IMR-90 (cell line): ENCODE measurements at regions not wholly inside any gene's neighbourhood (a gene's known extent, or its start where the extent isn't known, plus 50 kb on each side); places are given as distances from the start of the nearest gene placed in this dataset.

Experiments
- ATAC-seq: fragments of 200-7000 bp; cut with Tn5 transposase; 2 replicates; pipeline ENCODE4 v1.9.1; 2020; ENCODE audit warnings: low read depth, mild to moderate bottlenecking, moderate library complexity
- BruUV-seq: library from RNA; stranded (reverse); fragments of 400-500 nt; replicated peaks from 2 replicates; lab custom pipeline; 2021; lab: Mats Ljungman, UMichigan
- CTCF ChIA-PET: fragments of 300-600 bp; formaldehyde crosslinking; extraction: SDS; loops from one replicate; lab custom pipeline; 2021; ENCODE audit warnings: antibody characterized with exemption; lab: Yijun Ruan, JAX
- POLR2A ChIA-PET: fragments of 300-600 bp; sonication (Branson Sonifier 250); formaldehyde crosslinking; loops from one replicate; lab custom pipeline; 2022; ENCODE audit warnings: antibody characterized with exemption; ENCODE audit not compliant: unreplicated experiment; lab: Charles Lee
- DNase-seq: peaks from one replicate; pipeline ENCODE4 v3.0.0; 2013
- H2AFZ ChIP-seq: replicated peaks from 2 replicates; pipeline ENCODE3; 2013; ENCODE audit warnings: low read length, mild to moderate bottlenecking; ENCODE audit not compliant: poor library complexity
- H2AK5ac ChIP-seq: 2 replicates; pipeline ENCODE4 v1.6.1; 2013; ENCODE audit warnings: low read depth, low read length, inconsistent platforms
- H2AK9ac ChIP-seq: replicated peaks from 2 replicates; pipeline ENCODE3; 2013; ENCODE audit warnings: mild to moderate bottlenecking, low read depth, low read length, moderate library complexity; ENCODE audit not compliant: poor library complexity
- H2BK120ac ChIP-seq: 2 replicates; pipeline ENCODE4 v1.6.1; 2013; ENCODE audit warnings: low read depth, low read length, inconsistent platforms
- H2BK15ac ChIP-seq: 3 replicates; pipeline ENCODE4 v1.6.1; 2013; ENCODE audit warnings: low read depth, low read length, inconsistent platforms
- H2BK20ac ChIP-seq: 2 replicates; pipeline ENCODE4 v1.6.1; 2013; ENCODE audit warnings: low read depth, mild to moderate bottlenecking, inconsistent platforms, low read length, moderate library complexity
- H2BK5ac ChIP-seq: 2 replicates; pipeline ENCODE4 v1.6.1; 2013; ENCODE audit warnings: mild to moderate bottlenecking, low read depth, low read length, inconsistent platforms; ENCODE audit not compliant: poor library complexity, severe bottlenecking
- H3K14ac ChIP-seq: replicated peaks from 2 replicates; pipeline ENCODE4 v1.6.1; 2013; ENCODE audit warnings: low read depth, low read length, inconsistent platforms
- H3K18ac ChIP-seq: 2 replicates; pipeline ENCODE4 v1.6.1; 2013; ENCODE audit warnings: low read depth, low read length, control low read depth
- H3K23ac ChIP-seq: 2 replicates; pipeline ENCODE4 v1.6.1; 2013; ENCODE audit warnings: low read depth, low read length, inconsistent platforms
- H3K27ac ChIP-seq: 2 replicates; pipeline ENCODE4 v1.5.1; 2013; ENCODE audit warnings: mild to moderate bottlenecking, control low read depth, low read length; ENCODE audit not compliant: insufficient read depth
- H3K27me3 ChIP-seq: 2 replicates; pipeline ENCODE4 v1.6.1; 2013; ENCODE audit warnings: low read length; ENCODE audit not compliant: control insufficient read depth, insufficient read depth
- H3K36me3 ChIP-seq: 2 replicates; pipeline ENCODE4 v1.6.1; 2013; ENCODE audit warnings: low read length, mixed read lengths; ENCODE audit not compliant: control insufficient read depth, insufficient read depth
- H3K4ac ChIP-seq: 2 replicates; pipeline ENCODE4 v1.6.1; 2013; ENCODE audit warnings: low read depth, low read length, inconsistent platforms
- H3K4me1 ChIP-seq: 2 replicates; pipeline ENCODE4 v1.6.1; 2013; ENCODE audit warnings: low read length, mixed read lengths; ENCODE audit not compliant: control insufficient read depth, insufficient read depth
- H3K4me2 ChIP-seq: 2 replicates; pipeline ENCODE4 v1.6.1; 2013; ENCODE audit warnings: low read depth, mild to moderate bottlenecking, control low read depth, low read length, moderate library complexity
- H3K4me3 ChIP-seq: 2 replicates; pipeline ENCODE4 v1.5.1; 2013; ENCODE audit warnings: low read depth, mild to moderate bottlenecking, control low read depth, low read length, moderate library complexity; ENCODE audit not compliant: insufficient read depth
- H3K56ac ChIP-seq: 2 replicates; pipeline ENCODE4 v1.6.1; 2013; ENCODE audit warnings: low read length, inconsistent platforms; ENCODE audit not compliant: insufficient read depth; ENCODE audit errors: extremely low read depth
- H3K79me1 ChIP-seq, 2 experiments: 2 replicates each; pipeline ENCODE4 v1.6.1; 2013; ENCODE audit warnings: low read length in 2 of 2, inconsistent platforms in 1 of 2, low read depth in 1 of 2
- H3K9ac ChIP-seq: 2 replicates; pipeline ENCODE4 v1.6.1; 2013; ENCODE audit warnings: low read depth, low read length, control low read depth
- H3K9me1 ChIP-seq: 2 replicates; pipeline ENCODE4 v1.6.1; 2013; ENCODE audit warnings: low read length, inconsistent platforms; ENCODE audit not compliant: insufficient read depth
- H3K9me3 ChIP-seq: 2 replicates; pipeline ENCODE4 v1.6.1; 2013; ENCODE audit warnings: low read length; ENCODE audit not compliant: control insufficient read depth, insufficient read depth
- H4K20me1 ChIP-seq: 2 replicates; pipeline ENCODE4 v1.6.1; 2013; ENCODE audit warnings: low read length, inconsistent platforms; ENCODE audit not compliant: insufficient read depth
- H4K5ac ChIP-seq: 2 replicates; pipeline ENCODE4 v1.6.1; 2013; ENCODE audit warnings: mild to moderate bottlenecking, low read depth, low read length, control low read depth
- H4K8ac ChIP-seq, 2 experiments: 2 replicates each; pipeline ENCODE4 v1.6.1; 2013; ENCODE audit warnings: low read depth in 2 of 2, low read length in 2 of 2, control low read depth in 1 of 2, inconsistent platforms in 1 of 2
- H4K91ac ChIP-seq: 2 replicates; pipeline ENCODE4 v1.6.1; 2013; ENCODE audit warnings: low read depth, low read length, inconsistent platforms; ENCODE audit not compliant: insufficient read depth
- CEBPB ChIP-seq: IDR thresholded peaks from 2 replicates; pipeline ENCODE4 v1.6.1; 2012; ENCODE audit warnings: low read depth, low read length, improper control_type of control experiment
- CTCF ChIP-seq: conservative IDR thresholded peaks from 2 replicates; pipeline ENCODE4 v1.5.1; 2012; ENCODE audit warnings: mild to moderate bottlenecking, low read depth, low read length, improper control_type of control experiment
- MAZ ChIP-seq: IDR thresholded peaks from 2 replicates; pipeline ENCODE4 v1.6.1; 2012; ENCODE audit warnings: low read depth, mild to moderate bottlenecking, low read length, improper control_type of control experiment, moderate library complexity, borderline replicate concordance
- RFX5 ChIP-seq: IDR thresholded peaks from 2 replicates; pipeline ENCODE4 v1.8.0; 2012; ENCODE audit warnings: low read depth, mild to moderate bottlenecking, low read length, moderate library complexity
- SMC3 ChIP-seq: fragments of 150-350 bp; IDR thresholded peaks from 2 replicates; pipeline ENCODE4 v1.6.1; 2016; ENCODE audit warnings: low read depth, mild to moderate bottlenecking, antibody characterized with exemption, low read length, moderate library complexity
- WGBS, 2 experiments: methylation state at CpG; one replicate each; pipeline versions ENCODE4 v1.1.5 to v1.1.7; 2013; ENCODE audit warnings: missing lambda C conversion rate in 2 of 2; ENCODE audit not compliant: insufficient read length in 1 of 2; ENCODE audit errors: extremely low coverage in 2 of 2; 5-methylcytosine and 5-hydroxymethylcytosine counted together
- dilution Hi-C: fragments of 300-500 bp; cut with HindIII; formaldehyde crosslinking; loops from one replicate; pipeline ENCODE4 v1.14.3; 2018; ENCODE audit warnings: low sequenced_read_pairs; ENCODE audit not compliant: unreplicated experiment
- in situ Hi-C: fragments of 300-500 bp; cut with MboI; formaldehyde crosslinking; loops from 3 replicates; pipeline ENCODE4 v1.14.3; 2019; ENCODE audit warnings: low sequenced_read_pairs, inconsistent platforms, mixed read lengths
- intact Hi-C: fragments of 100-400 bp; cut with micrococcal nuclease; formaldehyde crosslinking; loops from 2 replicates; pipeline ENCODE4 v1.10.0; 2022

GRCh38 chr3:117549716-117550115 is 840.1 kb downstream of the TUSC7 start:
- Histone ChIP-seq H4K8ac (no peak overlapping the region), H2AFZ (no peak overlapping the region), H3K56ac (no peak overlapping the region), H2BK15ac (no peak overlapping the region), H3K4me2 (no peak overlapping the region), H3K9ac (no peak overlapping the region), H3K4me3 (no peak overlapping the region), H2BK20ac (no peak overlapping the region), H3K4me1 (peaks cover 11% of the 10 kb centered on the region), H3K23ac (no peak overlapping the region), H4K20me1 (no peaks in the 10 kb centered on the region), H4K5ac (no peak overlapping the region), H3K36me3 (no peaks in the 10 kb centered on the region), H4K91ac (no peak overlapping the region), H3K27ac (no peak overlapping the region), H2AK9ac (no peak overlapping the region), H3K14ac (no peak overlapping the region), H3K9me3 (no peaks in the 10 kb centered on the region), H2BK120ac (no peak overlapping the region), H3K4ac (no peak overlapping the region), H3K18ac (0 out of 2 replicates have a peak overlapping the region, but pooled peaks have one; percentile 62), H3K79me1 (no peaks in the 10 kb centered on the region), H2BK5ac (no peak overlapping the region), H2AK5ac (no peak overlapping the region), H3K27me3 (no peaks in the 10 kb centered on the region), H3K9me1 (peaks cover 4% of the 10 kb centered on the region; the same call in 1 of the 2 replicates)
- in situ Hi-C loops = loop anchor here (25.0 kb wide), 1 partner anchor 512 kb away; no protein-coding TSS in a partner anchor
- POLR2A ChIA-PET = no interaction called here
- CTCF ChIA-PET = no interaction called here
- TF ChIP-seq MAZ (no peak), SMC3 (no peak), RFX5 (no peak), CTCF (0 out of 2 replicates have a peak, but pooled peaks have one; percentile 27), CEBPB (no peak)
- BruUV-seq = no TSS peak
- no CpG with 5 or more reads among the region's 2 CpGs for WGBS, 2 experiments
- ATAC-seq (no peak), DNase-seq (no peak)
- dilution Hi-C loops = no loop called here
- intact Hi-C loops = loop anchor here (5.0 kb wide), 2 partner anchors 168 to 448 kb away; no protein-coding TSS in a partner anchor
